HCT116 (cell line): ENCODE measurements at regions not wholly inside any gene's neighbourhood (a gene's known extent, or its start where the extent isn't known, plus 50 kb on each side); places are given as distances from the start of the nearest gene placed in this dataset.

Experiments
- ELF1 ChIP-seq: IDR thresholded peaks from 2 replicates; pipeline ENCODE4 v1.6.1; 2012; ENCODE audit warnings: low read depth, borderline replicate concordance
- EZH2 ChIP-seq: fragments of 200-600 bp; sonication (generic); IDR thresholded peaks from 2 replicates; pipeline ENCODE4 v1.6.1; 2017; ENCODE audit warnings: antibody characterized with exemption, mixed run types
- EZH2phosphoT487 ChIP-seq: fragments of 200-600 bp; IDR thresholded peaks from 2 replicates; pipeline ENCODE4 v1.6.1; 2018; ENCODE audit warnings: antibody characterized with exemption, borderline replicate concordance
- POLR2A ChIP-seq: IDR thresholded peaks from 2 replicates; pipeline ENCODE4 v1.7.0; 2011; ENCODE audit warnings: borderline replicate concordance; ENCODE audit not compliant: insufficient read depth, insufficient read length; ENCODE audit errors: extremely low read depth
- POLR2AphosphoS5 ChIP-seq: IDR thresholded peaks from 2 replicates; pipeline ENCODE4 v1.6.1; 2011; ENCODE audit warnings: mild to moderate bottlenecking, low read depth, low read length, moderate library complexity
- RAD21 ChIP-seq: IDR thresholded peaks from 2 replicates; pipeline ENCODE4 v1.6.1; 2012; ENCODE audit warnings: low read depth, mild to moderate bottlenecking
- SP1 ChIP-seq: IDR thresholded peaks from 2 replicates; pipeline ENCODE4 v1.6.1; 2012; ENCODE audit warnings: low read depth
- YY1 ChIP-seq: IDR thresholded peaks from 2 replicates; pipeline ENCODE4 v1.6.1; 2011; ENCODE audit warnings: low read length, low read depth, moderate library complexity, mild to moderate bottlenecking; ENCODE audit not compliant: insufficient replicate concordance; ENCODE audit errors: extremely low read depth
- TF ChIP-seq, protein P1 (sequence below), 3 experiments: fragments of 200-600 bp in 1 of 3; sonication (generic) in 1 of 3; IDR thresholded peaks in 2 of 3; conservative IDR thresholded peaks in 1 of 3; 2 replicates each; pipeline ENCODE4 v1.5.1; 2012 to 2017; ENCODE audit warnings: low read depth in 2 of 3, low read length in 2 of 3, antibody characterized with exemption in 1 of 3, borderline replicate concordance in 1 of 3, control low read depth in 1 of 3, mild to moderate bottlenecking in 1 of 3, mixed read lengths in 1 of 3, mixed run types in 1 of 3, moderate library complexity in 1 of 3; ENCODE audit not compliant: insufficient read depth in 1 of 3
- TF ChIP-seq, protein P2 (sequence below): IDR thresholded peaks from 2 replicates; pipeline ENCODE4 v1.6.1; 2012
- TF ChIP-seq, protein P3 (sequence below): IDR thresholded peaks from 2 replicates; pipeline ENCODE4 v1.6.1; 2012
- TF ChIP-seq, protein P4 (sequence below): IDR thresholded peaks from 2 replicates; pipeline ENCODE4 v1.6.1; 2011; ENCODE audit warnings: mild to moderate bottlenecking, low read length, moderate library complexity; ENCODE audit not compliant: insufficient replicate concordance; ENCODE audit errors: extremely low read depth

DNA sequence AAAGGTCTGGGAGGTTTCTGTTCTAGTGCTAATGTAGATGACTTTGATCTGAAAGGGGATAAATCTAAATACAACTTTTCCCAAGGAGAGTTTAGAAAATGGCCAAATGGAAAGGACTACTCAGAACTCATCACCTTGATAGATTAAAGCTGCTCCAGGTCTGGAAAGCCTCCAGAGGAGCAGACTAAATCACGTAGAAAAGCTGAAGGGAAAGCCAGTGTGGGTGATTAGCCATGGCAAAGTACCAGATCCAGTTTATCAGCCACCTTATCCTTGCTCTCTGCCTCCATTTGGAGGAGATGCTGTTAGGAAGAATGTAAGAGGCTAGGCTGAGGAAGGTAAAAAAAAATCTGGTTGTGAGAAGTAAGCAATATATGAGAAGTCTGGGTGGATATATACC is 120.7 kb upstream of the RAI14 start:
- TF ChIP-seq, protein P1, sequence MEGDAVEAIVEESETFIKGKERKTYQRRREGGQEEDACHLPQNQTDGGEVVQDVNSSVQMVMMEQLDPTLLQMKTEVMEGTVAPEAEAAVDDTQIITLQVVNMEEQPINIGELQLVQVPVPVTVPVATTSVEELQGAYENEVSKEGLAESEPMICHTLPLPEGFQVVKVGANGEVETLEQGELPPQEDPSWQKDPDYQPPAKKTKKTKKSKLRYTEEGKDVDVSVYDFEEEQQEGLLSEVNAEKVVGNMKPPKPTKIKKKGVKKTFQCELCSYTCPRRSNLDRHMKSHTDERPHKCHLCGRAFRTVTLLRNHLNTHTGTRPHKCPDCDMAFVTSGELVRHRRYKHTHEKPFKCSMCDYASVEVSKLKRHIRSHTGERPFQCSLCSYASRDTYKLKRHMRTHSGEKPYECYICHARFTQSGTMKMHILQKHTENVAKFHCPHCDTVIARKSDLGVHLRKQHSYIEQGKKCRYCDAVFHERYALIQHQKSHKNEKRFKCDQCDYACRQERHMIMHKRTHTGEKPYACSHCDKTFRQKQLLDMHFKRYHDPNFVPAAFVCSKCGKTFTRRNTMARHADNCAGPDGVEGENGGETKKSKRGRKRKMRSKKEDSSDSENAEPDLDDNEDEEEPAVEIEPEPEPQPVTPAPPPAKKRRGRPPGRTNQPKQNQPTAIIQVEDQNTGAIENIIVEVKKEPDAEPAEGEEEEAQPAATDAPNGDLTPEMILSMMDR (IDR thresholded peaks at IDR 0.05 in 2 of 3, conservative IDR thresholded peaks at IDR 0.05 in 1 of 3; ENCODE audit: borderline replicate concordance in 1 of 3, insufficient read depth in 1 of 3, low read depth in 2 of 3, low read length in 2 of 3): no peak
- TF ChIP-seq POLR2A (no peak), ELF1 (no peak), EZH2phosphoT487 (no peak), POLR2AphosphoS5 (no peak), EZH2 (no peak), RAD21 (no peak), SP1 (no peak), YY1 (no peak)
- TF ChIP-seq, protein P2, sequence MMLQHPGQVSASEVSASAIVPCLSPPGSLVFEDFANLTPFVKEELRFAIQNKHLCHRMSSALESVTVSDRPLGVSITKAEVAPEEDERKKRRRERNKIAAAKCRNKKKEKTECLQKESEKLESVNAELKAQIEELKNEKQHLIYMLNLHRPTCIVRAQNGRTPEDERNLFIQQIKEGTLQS: no peak
- TF ChIP-seq, protein P3, sequence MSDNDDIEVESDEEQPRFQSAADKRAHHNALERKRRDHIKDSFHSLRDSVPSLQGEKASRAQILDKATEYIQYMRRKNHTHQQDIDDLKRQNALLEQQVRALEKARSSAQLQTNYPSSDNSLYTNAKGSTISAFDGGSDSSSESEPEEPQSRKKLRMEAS: no peak
- TF ChIP-seq, protein P4, sequence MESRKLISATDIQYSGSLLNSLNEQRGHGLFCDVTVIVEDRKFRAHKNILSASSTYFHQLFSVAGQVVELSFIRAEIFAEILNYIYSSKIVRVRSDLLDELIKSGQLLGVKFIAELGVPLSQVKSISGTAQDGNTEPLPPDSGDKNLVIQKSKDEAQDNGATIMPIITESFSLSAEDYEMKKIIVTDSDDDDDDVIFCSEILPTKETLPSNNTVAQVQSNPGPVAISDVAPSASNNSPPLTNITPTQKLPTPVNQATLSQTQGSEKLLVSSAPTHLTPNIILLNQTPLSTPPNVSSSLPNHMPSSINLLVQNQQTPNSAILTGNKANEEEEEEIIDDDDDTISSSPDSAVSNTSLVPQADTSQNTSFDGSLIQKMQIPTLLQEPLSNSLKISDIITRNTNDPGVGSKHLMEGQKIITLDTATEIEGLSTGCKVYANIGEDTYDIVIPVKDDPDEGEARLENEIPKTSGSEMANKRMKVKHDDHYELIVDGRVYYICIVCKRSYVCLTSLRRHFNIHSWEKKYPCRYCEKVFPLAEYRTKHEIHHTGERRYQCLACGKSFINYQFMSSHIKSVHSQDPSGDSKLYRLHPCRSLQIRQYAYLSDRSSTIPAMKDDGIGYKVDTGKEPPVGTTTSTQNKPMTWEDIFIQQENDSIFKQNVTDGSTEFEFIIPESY: no peak
